GM12864 (cell line): ENCODE measurements at regions not wholly inside any gene's neighbourhood (a gene's known extent, or its start where the extent isn't known, plus 50 kb on each side); places are given as distances from the start of the nearest gene placed in this dataset.

Experiments used
- DNase-seq: peaks from one replicate; pipeline ENCODE4 v3.0.0-alpha.2; 2011; ENCODE audit warnings: low read depth
- H3K4me3 ChIP-seq: 2 replicates; pipeline ENCODE4 v1.5.1; 2011; ENCODE audit warnings: mild to moderate bottlenecking, low read depth, low read length, control low read depth
- TF ChIP-seq, protein P1 (sequence below): IDR thresholded peaks from 2 replicates; pipeline ENCODE4 v1.5.1; 2011; ENCODE audit warnings: low read depth, mild to moderate bottlenecking, moderate library complexity, low read length, control low read depth, inconsistent platforms; ENCODE audit errors: missing control alignments

DNA sequence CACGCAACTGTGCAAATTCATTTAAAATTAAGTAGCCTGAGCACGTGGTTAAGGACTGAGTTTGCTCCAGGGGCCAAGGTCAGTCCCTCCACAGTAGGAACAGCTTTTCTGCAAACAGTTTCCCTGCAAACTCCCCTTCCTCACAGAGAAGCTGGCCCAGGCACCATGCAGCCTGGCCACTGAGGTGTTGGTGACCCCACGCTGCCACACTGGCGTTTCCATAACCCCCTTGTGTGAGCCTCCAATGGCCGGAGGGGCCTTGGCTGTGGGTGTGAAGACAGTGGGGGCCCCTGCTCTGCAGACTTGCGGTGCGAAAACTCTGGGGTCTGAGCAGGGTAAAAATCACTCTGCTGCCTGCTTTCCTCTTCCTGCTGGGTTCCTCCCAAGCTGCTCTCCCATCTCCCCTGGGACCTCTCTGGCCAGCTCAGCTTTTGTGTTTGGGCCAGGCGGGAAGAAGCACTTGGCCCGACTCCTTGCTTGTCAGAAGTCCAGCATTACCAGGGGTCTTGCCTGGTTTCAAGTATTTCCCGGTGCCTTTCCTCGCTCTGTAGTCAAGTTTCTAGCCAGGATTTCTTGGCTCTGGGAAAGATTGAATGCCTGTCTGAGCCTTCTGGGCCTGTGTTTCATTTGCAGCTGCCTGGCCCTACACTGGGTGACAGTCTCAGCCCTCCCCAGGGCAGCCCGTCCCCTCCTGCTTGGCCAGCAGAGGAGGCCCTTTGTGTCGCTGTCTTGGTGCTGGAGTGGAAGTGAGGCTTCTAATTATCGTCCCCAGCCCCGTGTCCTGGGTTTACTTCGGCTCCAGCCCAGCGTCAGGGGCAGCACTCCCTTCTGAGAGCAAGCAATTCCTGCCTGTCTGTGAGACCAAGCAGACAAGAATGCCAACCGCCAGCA is 131.4 kb upstream of the SLC1A4 start:
- no peak overlapping the region for H3K4me3 ChIP-seq
- TF ChIP-seq, protein P1, sequence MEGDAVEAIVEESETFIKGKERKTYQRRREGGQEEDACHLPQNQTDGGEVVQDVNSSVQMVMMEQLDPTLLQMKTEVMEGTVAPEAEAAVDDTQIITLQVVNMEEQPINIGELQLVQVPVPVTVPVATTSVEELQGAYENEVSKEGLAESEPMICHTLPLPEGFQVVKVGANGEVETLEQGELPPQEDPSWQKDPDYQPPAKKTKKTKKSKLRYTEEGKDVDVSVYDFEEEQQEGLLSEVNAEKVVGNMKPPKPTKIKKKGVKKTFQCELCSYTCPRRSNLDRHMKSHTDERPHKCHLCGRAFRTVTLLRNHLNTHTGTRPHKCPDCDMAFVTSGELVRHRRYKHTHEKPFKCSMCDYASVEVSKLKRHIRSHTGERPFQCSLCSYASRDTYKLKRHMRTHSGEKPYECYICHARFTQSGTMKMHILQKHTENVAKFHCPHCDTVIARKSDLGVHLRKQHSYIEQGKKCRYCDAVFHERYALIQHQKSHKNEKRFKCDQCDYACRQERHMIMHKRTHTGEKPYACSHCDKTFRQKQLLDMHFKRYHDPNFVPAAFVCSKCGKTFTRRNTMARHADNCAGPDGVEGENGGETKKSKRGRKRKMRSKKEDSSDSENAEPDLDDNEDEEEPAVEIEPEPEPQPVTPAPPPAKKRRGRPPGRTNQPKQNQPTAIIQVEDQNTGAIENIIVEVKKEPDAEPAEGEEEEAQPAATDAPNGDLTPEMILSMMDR: no peak
- DNase-seq: no peak

DNA sequence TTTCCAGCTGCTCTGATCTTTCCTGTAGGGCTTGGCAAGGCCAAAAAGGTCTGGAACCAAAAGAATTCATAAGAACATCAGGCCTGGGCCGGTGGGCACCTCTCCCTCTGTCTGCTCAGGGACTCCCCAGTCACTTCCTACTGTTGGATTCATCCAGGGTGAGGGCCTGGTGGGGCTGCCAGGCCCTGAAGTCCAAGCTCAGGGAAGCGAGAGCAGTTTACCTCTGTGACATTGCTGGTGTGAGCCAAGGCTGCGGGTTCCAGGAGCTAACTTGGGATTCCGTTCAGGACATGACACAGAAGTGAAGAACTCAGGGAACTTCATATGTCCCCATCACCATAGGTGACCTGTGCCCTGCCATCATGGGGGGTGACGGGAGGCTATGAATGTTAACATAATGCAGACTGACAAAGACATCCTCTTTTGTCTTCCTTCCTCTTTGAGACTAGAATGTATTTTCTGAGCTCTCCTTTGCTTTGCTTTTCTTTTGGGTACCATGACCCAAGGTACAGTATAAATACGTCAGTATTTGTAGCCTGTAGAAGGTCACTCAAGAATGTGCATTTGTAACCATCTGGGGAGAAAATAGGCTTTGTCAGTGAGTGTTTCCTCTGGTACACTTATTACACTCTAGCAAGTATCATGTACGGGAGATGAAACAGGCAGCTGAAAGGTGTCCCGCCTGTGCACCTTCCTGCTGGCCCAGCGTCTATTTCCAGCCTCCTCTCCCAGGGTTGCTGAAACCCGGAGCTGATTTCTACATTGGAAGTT is 130.5 kb upstream of the SLC1A4 start:
- DNase-seq: no peak
- H3K4me3 ChIP-seq: peak overlapping the region; percentile 55; the same call in 1 of the 2 replicates
- TF ChIP-seq, protein P1: no peak

- TF ChIP-seq, protein P1: no peak
- peak overlapping the region; percentile 55 for H3K4me3 ChIP-seq
- no peak for DNase-seq
Observed at GRCh38 chr2:64859312-64860212, 129.6 kb upstream of the SLC1A4 start.

DNA sequence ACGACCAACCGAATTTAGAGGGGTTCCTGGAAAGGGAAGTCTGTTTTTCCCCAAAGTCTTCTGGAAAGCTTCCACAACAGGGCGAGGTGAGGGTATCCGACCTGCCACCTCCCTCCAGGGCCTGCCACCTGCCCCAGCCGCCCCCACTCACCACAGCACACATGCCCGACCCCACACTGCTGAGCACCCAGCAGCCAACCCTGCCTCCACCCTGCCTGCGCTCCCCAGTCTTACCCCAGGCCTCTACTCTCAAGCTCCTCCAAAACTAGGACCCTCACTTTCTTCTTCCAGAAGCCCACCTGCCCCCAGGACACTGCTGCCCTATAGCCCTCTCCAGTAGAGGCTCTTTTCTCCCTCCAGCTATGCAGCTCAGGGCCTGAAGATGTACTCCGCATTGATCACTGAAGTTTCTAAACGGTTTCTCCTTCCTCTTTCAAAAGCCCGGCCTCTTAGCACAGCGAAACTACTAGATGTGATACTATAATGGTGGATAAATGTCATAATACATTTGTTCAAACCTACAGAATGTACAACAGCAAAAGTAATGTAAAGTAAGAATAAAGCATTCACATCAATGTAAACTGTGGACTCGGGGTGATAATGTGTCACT is 128.8 kb upstream of the SLC1A4 start:
- peak overlapping the region; percentile 55 for H3K4me3 ChIP-seq
- TF ChIP-seq, protein P1: no peak
- no peak for DNase-seq

DNA sequence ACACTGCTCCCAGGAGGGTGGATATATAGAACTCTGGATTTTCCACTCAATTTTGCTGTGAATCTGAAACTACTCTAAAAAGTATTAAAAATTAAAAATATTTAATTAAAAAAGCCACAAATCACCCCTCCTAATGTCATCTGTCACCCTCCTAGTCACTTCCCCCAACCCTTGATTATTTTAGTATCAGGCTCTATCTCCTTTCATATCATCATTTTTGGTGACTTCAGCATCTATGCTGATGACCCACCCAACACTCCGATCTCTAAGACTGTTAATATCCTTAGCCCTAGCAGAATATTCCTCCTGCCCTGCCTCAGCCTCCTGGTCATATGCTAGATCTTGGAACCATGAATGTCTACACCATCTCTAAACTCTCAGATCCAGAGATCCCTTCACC is 128.3 kb upstream of the SLC1A4 start:
- TF ChIP-seq, protein P1: no peak
- no peak overlapping the region; the same call in 1 of the 2 replicates for H3K4me3 ChIP-seq
- no peak for DNase-seq
